HCT116 (cell line): ENCODE measurements at regions not wholly inside any gene's neighbourhood (a gene's known extent, or its start where the extent isn't known, plus 50 kb on each side); places are given as distances from the start of the nearest gene placed in this dataset.

Experiments used
- ATAC-seq: fragments of 200-7000 bp; cut with Tn5 transposase; 2 replicates; pipeline ENCODE4 v1.9.1; 2020; ENCODE audit warnings: mild to moderate bottlenecking, moderate library complexity
- BruUV-seq: library from RNA; stranded (reverse); fragments of 400-500 nt; replicated peaks from 2 replicates; lab custom pipeline; 2021; lab: Mats Ljungman, UMichigan
- CTCF ChIA-PET: fragments of 300-600 bp; sonication (Branson Sonifier 250); formaldehyde crosslinking; loops from one replicate; lab custom pipeline; 2021; ENCODE audit warnings: antibody characterized with exemption; lab: Charles Lee
- POLR2A ChIA-PET: fragments of 300-600, 350-600 bp; sonication (Branson Sonifier 250); formaldehyde crosslinking; loops from one replicate; lab custom pipeline; 2021; ENCODE audit warnings: antibody characterized with exemption; lab: Charles Lee
- RAD21 ChIA-PET, 2 experiments: fragments of 300-600 bp; sonication (Branson Sonifier 250); formaldehyde crosslinking; loops; one replicate each; lab custom pipeline; 2023; ENCODE audit warnings: low total read pairs in 2 of 2; ENCODE audit not compliant: uncharacterized antibody in 2 of 2, unreplicated experiment in 2 of 2, low non-redundant PET in 1 of 2; lab: Charles Lee
- DNase-seq: peaks from one replicate; pipeline ENCODE4 v3.0.0-alpha.2; 2010; ENCODE audit warnings: low read depth, low spot score
- H2AFZ ChIP-seq: fragments of 200-600 bp; shearing (Covaris generic), sonication (generic); 2 replicates; pipeline ENCODE4 v1.6.1; 2017; ENCODE audit warnings: low read depth, mixed run types, mixed read lengths, antibody characterized with exemption, low read length; ENCODE audit not compliant: poor library complexity, severe bottlenecking
- H3K27ac ChIP-seq: 2 replicates; pipeline ENCODE4 v1.5.1; 2012; ENCODE audit warnings: low read depth, low read length
- H3K27me3 ChIP-seq: fragments of 200-600 bp; sonication (generic); 2 replicates; pipeline ENCODE4 v1.6.1; 2016; ENCODE audit warnings: mixed run types, low read length, mixed read lengths; ENCODE audit not compliant: insufficient read depth
- H3K36me3 ChIP-seq, 2 experiments: fragments of 200-500 bp in 1 of 2; fragments of 200-600 bp in 1 of 2; sonication (Bioruptor generic) in 1 of 2; sonication (generic) in 1 of 2; 2 replicates each; pipeline versions ENCODE4 v1.5.1 to v1.6.1; 2014 to 2016; ENCODE audit warnings: low read length in 2 of 2, inconsistent platforms in 1 of 2, mixed read lengths in 1 of 2, mixed run types in 1 of 2; ENCODE audit not compliant: insufficient read depth in 2 of 2, control insufficient read depth in 1 of 2
- H3K4me1 ChIP-seq, 2 experiments: fragments of 200-600 bp in 1 of 2; sonication (generic) in 1 of 2; 2 replicates each; pipeline versions ENCODE4 v1.5.1 to v1.6.1; 2012 to 2017; ENCODE audit warnings: low read length in 2 of 2, inconsistent platforms in 1 of 2, mild to moderate bottlenecking in 1 of 2, mixed read lengths in 1 of 2, mixed run types in 1 of 2, moderate library complexity in 1 of 2; ENCODE audit not compliant: insufficient read depth in 2 of 2, control insufficient read depth in 1 of 2
- H3K4me2 ChIP-seq: fragments of 200-600 bp; sonication (generic); 2 replicates; pipeline ENCODE4 v1.6.1; 2017; ENCODE audit warnings: mixed run types, low read length, mixed read lengths
- H3K4me3 ChIP-seq, 2 experiments: fragments of 200-600 bp in 1 of 2; sonication (generic) in 1 of 2; replicated peaks in 1 of 2; 2 replicates each; pipeline ENCODE4 v1.5.1; 2011 to 2016; ENCODE audit warnings: low read length in 2 of 2, control low read depth in 1 of 2, low read depth in 1 of 2, mild to moderate bottlenecking in 1 of 2, mixed read lengths in 1 of 2, mixed run types in 1 of 2
- H3K79me2 ChIP-seq: fragments of 200-600 bp; sonication (generic); 2 replicates; pipeline ENCODE4 v1.6.1; 2017; ENCODE audit warnings: mild to moderate bottlenecking, mixed run types, low read length, moderate library complexity, mixed read lengths; ENCODE audit not compliant: insufficient read depth
- H3K9ac ChIP-seq: fragments of 200-600 bp; sonication (generic); 2 replicates; pipeline ENCODE4 v1.6.1; 2016; ENCODE audit warnings: low read length, mixed read lengths
- H3K9me2 ChIP-seq: fragments of 200-600 bp; sonication (generic), shearing (Covaris generic); 2 replicates; pipeline ENCODE4 v1.6.1; 2017; ENCODE audit warnings: mixed run types, mild to moderate bottlenecking, moderate library complexity; ENCODE audit not compliant: insufficient read depth
- H3K9me3 ChIP-seq, 2 experiments: fragments of 200-500 bp in 1 of 2; fragments of 200-600 bp in 1 of 2; sonication (Bioruptor generic) in 1 of 2; sonication (generic) in 1 of 2; 2 replicates each; pipeline ENCODE4 v1.6.1; 2014 to 2017; ENCODE audit warnings: low read length in 2 of 2, mixed read lengths in 2 of 2, inconsistent platforms in 1 of 2, low read depth in 1 of 2, mild to moderate bottlenecking in 1 of 2, mixed run types in 1 of 2, moderate library complexity in 1 of 2; ENCODE audit not compliant: control insufficient read depth in 1 of 2, insufficient read depth in 1 of 2
- H4K20me1 ChIP-seq: fragments of 200-600 bp; sonication (generic), shearing (Covaris generic); 2 replicates; pipeline ENCODE4 v1.6.1; 2017; ENCODE audit warnings: mixed run types, mild to moderate bottlenecking, moderate library complexity; ENCODE audit not compliant: insufficient read depth
- CBX3 ChIP-seq: IDR thresholded peaks from 2 replicates; pipeline ENCODE4 v1.6.1; 2012; ENCODE audit warnings: low read depth
- EZH2 ChIP-seq: fragments of 200-600 bp; sonication (generic); IDR thresholded peaks from 2 replicates; pipeline ENCODE4 v1.6.1; 2017; ENCODE audit warnings: antibody characterized with exemption, mixed run types
- POLR2A ChIP-seq: IDR thresholded peaks from 2 replicates; pipeline ENCODE4 v1.7.0; 2011; ENCODE audit warnings: borderline replicate concordance; ENCODE audit not compliant: insufficient read depth, insufficient read length; ENCODE audit errors: extremely low read depth
- SIN3A ChIP-seq: IDR thresholded peaks from 2 replicates; pipeline ENCODE4 v1.6.1; 2012; ENCODE audit warnings: low read depth
- SP1 ChIP-seq: IDR thresholded peaks from 2 replicates; pipeline ENCODE4 v1.6.1; 2012; ENCODE audit warnings: low read depth
- TCF7L2 ChIP-seq: IDR thresholded peaks from 2 replicates; pipeline ENCODE4 v1.7.0; 2011; ENCODE audit warnings: borderline replicate concordance, inconsistent platforms; ENCODE audit not compliant: insufficient read depth, insufficient read length; ENCODE audit errors: extremely low read depth
- YY1 ChIP-seq: IDR thresholded peaks from 2 replicates; pipeline ENCODE4 v1.6.1; 2011; ENCODE audit warnings: low read length, low read depth, moderate library complexity, mild to moderate bottlenecking; ENCODE audit not compliant: insufficient replicate concordance; ENCODE audit errors: extremely low read depth
- intact Hi-C: fragments of 100-400 bp; cut with micrococcal nuclease; formaldehyde crosslinking; loops from 2 replicates; pipeline ENCODE4 v1.10.0; 2022
- TF ChIP-seq, protein P1 (sequence below): IDR thresholded peaks from 2 replicates; pipeline ENCODE4 v1.6.1; 2012
- TF ChIP-seq, protein P2 (sequence below), 3 experiments: fragments of 200-600 bp in 1 of 3; sonication (generic) in 1 of 3; IDR thresholded peaks in 2 of 3; conservative IDR thresholded peaks in 1 of 3; 2 replicates each; pipeline ENCODE4 v1.5.1; 2012 to 2017; ENCODE audit warnings: low read depth in 2 of 3, low read length in 2 of 3, antibody characterized with exemption in 1 of 3, borderline replicate concordance in 1 of 3, control low read depth in 1 of 3, mild to moderate bottlenecking in 1 of 3, mixed read lengths in 1 of 3, mixed run types in 1 of 3, moderate library complexity in 1 of 3; ENCODE audit not compliant: insufficient read depth in 1 of 3

DNA sequence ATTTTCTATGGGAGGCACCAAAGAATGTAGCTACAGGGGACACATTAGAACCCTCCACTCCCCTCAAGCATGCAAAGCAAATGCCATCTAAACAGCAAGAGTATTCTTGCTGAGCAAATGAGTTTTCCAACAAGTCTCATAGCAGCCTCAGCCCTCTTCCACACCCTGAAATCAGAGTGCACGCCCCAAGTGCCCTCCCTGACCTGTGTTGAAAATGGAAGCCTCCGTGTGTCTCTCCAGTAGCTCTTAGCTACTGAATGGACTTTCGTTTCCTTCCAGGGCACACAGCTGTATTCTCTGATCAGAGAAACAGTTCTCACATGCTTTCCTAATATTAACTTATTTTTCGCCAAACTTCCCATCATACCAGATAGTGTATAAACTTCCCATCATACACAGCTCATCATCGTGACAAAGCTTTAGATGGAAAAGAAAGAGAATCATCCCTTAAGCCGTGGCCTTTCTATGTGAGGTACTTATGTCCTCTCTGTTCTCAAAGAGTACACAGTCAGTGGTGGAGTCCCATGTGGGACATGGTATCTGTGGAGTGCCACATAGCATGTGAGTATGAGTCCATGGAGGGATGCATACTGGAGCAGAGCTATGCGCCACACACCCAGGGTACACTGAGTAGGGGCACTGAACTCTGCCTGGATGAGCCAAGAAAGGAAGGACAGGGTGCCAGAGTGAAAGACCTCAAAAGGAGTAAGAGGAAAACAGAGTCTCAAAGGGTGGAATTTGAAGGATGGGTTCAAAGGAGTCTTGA, 434.5 kb downstream of the MCTP2 start:
- Histone ChIP-seq H3K9ac (no peak overlapping the region), H2AFZ (no peak overlapping the region), H3K4me1 (no peaks in the 10 kb centered on the region), H3K27me3 (peaks cover 18% of the 10 kb centered on the region; the same call in 1 of the 2 replicates), H4K20me1 (no peaks in the 10 kb centered on the region), H3K4me2 (no peak overlapping the region), H3K79me2 (no peaks in the 10 kb centered on the region), H3K9me2 (no peaks in the 10 kb centered on the region), H3K36me3 (no peaks in the 10 kb centered on the region), H3K27ac (no peak overlapping the region), H3K4me3 (no peak overlapping the region), H3K9me3 (no peaks in the 10 kb centered on the region)
- POLR2A ChIA-PET: no interaction called here
- CTCF ChIA-PET: no interaction called here
- ATAC-seq: no peak
- intact Hi-C loops: no loop called here
- DNase-seq: no peak
- RAD21 ChIA-PET: no interaction called here
- no peak for TF ChIP-seq TCF7L2
- no peak for TF ChIP-seq EZH2
- no peak for TF ChIP-seq YY1
- no peak for TF ChIP-seq SIN3A
- TF ChIP-seq CBX3: no peak
- TF ChIP-seq POLR2A: no peak
- TF ChIP-seq, protein P1, sequence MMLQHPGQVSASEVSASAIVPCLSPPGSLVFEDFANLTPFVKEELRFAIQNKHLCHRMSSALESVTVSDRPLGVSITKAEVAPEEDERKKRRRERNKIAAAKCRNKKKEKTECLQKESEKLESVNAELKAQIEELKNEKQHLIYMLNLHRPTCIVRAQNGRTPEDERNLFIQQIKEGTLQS: no peak
- TF ChIP-seq, protein P2, sequence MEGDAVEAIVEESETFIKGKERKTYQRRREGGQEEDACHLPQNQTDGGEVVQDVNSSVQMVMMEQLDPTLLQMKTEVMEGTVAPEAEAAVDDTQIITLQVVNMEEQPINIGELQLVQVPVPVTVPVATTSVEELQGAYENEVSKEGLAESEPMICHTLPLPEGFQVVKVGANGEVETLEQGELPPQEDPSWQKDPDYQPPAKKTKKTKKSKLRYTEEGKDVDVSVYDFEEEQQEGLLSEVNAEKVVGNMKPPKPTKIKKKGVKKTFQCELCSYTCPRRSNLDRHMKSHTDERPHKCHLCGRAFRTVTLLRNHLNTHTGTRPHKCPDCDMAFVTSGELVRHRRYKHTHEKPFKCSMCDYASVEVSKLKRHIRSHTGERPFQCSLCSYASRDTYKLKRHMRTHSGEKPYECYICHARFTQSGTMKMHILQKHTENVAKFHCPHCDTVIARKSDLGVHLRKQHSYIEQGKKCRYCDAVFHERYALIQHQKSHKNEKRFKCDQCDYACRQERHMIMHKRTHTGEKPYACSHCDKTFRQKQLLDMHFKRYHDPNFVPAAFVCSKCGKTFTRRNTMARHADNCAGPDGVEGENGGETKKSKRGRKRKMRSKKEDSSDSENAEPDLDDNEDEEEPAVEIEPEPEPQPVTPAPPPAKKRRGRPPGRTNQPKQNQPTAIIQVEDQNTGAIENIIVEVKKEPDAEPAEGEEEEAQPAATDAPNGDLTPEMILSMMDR (IDR thresholded peaks at IDR 0.05 in 2 of 3, conservative IDR thresholded peaks at IDR 0.05 in 1 of 3; ENCODE audit: borderline replicate concordance in 1 of 3, insufficient read depth in 1 of 3, low read depth in 2 of 3, low read length in 2 of 3): no peak
- TF ChIP-seq SP1: no peak
- BruUV-seq: no TSS peak
